Rectal smooth muscle tissue (tissue), 1 donor: ENCODE measurements at regions not wholly inside any gene's neighbourhood (a gene's known extent, or its start where the extent isn't known, plus 50 kb on each side); places are given as distances from the start of the nearest gene placed in this dataset.

Source experiments
- H3K27ac ChIP-seq: one replicate; pipeline ENCODE4 v1.7.0; 2013; ENCODE audit warnings: low read depth, low read length, inconsistent platforms
- H3K27me3 ChIP-seq: one replicate; pipeline ENCODE4 v1.7.0; 2013; ENCODE audit warnings: low read length; ENCODE audit not compliant: control insufficient read depth, insufficient read depth
- H3K36me3 ChIP-seq: one replicate; pipeline ENCODE4 v1.7.0; 2013; ENCODE audit warnings: low read length; ENCODE audit not compliant: control insufficient read depth, insufficient read depth
- H3K4me1 ChIP-seq: one replicate; pipeline ENCODE4 v1.7.0; 2013; ENCODE audit warnings: low read length; ENCODE audit not compliant: control insufficient read depth, insufficient read depth
- H3K4me3 ChIP-seq: one replicate; pipeline ENCODE4 v1.7.0; 2013; ENCODE audit warnings: low read length
- H3K9ac ChIP-seq: one replicate; pipeline ENCODE4 v1.7.0; 2013; ENCODE audit warnings: low read length

- Histone ChIP-seq H3K4me3 (no peak overlapping the region), H3K27me3 (no peaks in the 10 kb centered on the region), H3K27ac (no peak overlapping the region), H3K9ac (no peak overlapping the region), H3K4me1 (no peaks in the 10 kb centered on the region), H3K36me3 (no peaks in the 10 kb centered on the region)
These were observed 1932.3 kb upstream of the CDH6 start for GRCh38 chr5:29261213-29261612.

- Histone ChIP-seq H3K27ac (no peak overlapping the region), H3K4me1 (no peaks in the 10 kb centered on the region), H3K36me3 (no peaks in the 10 kb centered on the region), H3K27me3 (no peaks in the 10 kb centered on the region), H3K9ac (no peak overlapping the region), H3K4me3 (no peak overlapping the region)
These were observed 1941.1 kb upstream of the CDH6 start for GRCh38 chr5:29252390-29252789.

GRCh38 chr5:29247346-29248028 lies 1946.0 kb upstream of the CDH6 start:
- H3K36me3 ChIP-seq, result no peaks in the 10 kb centered on the region
- H3K27ac ChIP-seq, result no peak overlapping the region
- H3K4me3 ChIP-seq, result no peak overlapping the region
- H3K9ac ChIP-seq, result no peak overlapping the region
- H3K27me3 ChIP-seq, result no peaks in the 10 kb centered on the region
- no peaks in the 10 kb centered on the region for H3K4me1 ChIP-seq

GRCh38 chr5:29240379-29240778 lies 1953.1 kb upstream of the CDH6 start:
- Histone ChIP-seq H3K9ac (no peak overlapping the region), H3K4me3 (no peak overlapping the region), H3K27ac (no peak overlapping the region), H3K4me1 (no peaks in the 10 kb centered on the region), H3K36me3 (no peaks in the 10 kb centered on the region), H3K27me3 (no peaks in the 10 kb centered on the region)

- no peaks in the 10 kb centered on the region for H3K4me1 ChIP-seq
- H3K27me3 ChIP-seq, result no peaks in the 10 kb centered on the region
- H3K9ac ChIP-seq, result no peak overlapping the region
- no peak overlapping the region for H3K27ac ChIP-seq
- H3K36me3 ChIP-seq, result no peaks in the 10 kb centered on the region
- H3K4me3 ChIP-seq, result no peak overlapping the region
These were observed 1953.9 kb upstream of the CDH6 start for GRCh38 chr5:29239606-29240005.

- Histone ChIP-seq H3K36me3 (no peaks in the 10 kb centered on the region), H3K9ac (no peak overlapping the region), H3K4me3 (no peak overlapping the region), H3K27ac (no peak overlapping the region), H3K27me3 (no peaks in the 10 kb centered on the region), H3K4me1 (no peaks in the 10 kb centered on the region)
These were observed 1955.4 kb upstream of the CDH6 start for GRCh38 chr5:29238115-29238514.

- H3K36me3 ChIP-seq, result no peaks in the 10 kb centered on the region
- no peak overlapping the region for H3K27ac ChIP-seq
- no peak overlapping the region for H3K4me3 ChIP-seq
- no peak overlapping the region for H3K9ac ChIP-seq
- no peaks in the 10 kb centered on the region for H3K27me3 ChIP-seq
- H3K4me1 ChIP-seq, result no peaks in the 10 kb centered on the region
These were observed 1962.3 kb upstream of the CDH6 start for GRCh38 chr5:29231154-29231553.

- Histone ChIP-seq H3K27ac (no peak overlapping the region), H3K4me1 (no peaks in the 10 kb centered on the region), H3K9ac (no peak overlapping the region), H3K4me3 (no peak overlapping the region), H3K36me3 (no peaks in the 10 kb centered on the region), H3K27me3 (no peaks in the 10 kb centered on the region)
These were observed 1962.9 kb upstream of the CDH6 start for GRCh38 chr5:29230591-29230990.

GRCh38 chr5:29229461-29229860 lies 1964.0 kb upstream of the CDH6 start:
- Histone ChIP-seq H3K27me3 (no peaks in the 10 kb centered on the region), H3K4me3 (no peak overlapping the region), H3K27ac (no peak overlapping the region), H3K36me3 (no peaks in the 10 kb centered on the region), H3K9ac (no peak overlapping the region), H3K4me1 (no peaks in the 10 kb centered on the region)

GRCh38 chr5:29218138-29218537 lies 1975.3 kb upstream of the CDH6 start:
- H3K27me3 ChIP-seq, result no peaks in the 10 kb centered on the region

GRCh38 chr5:29214839-29215238 lies 1978.6 kb upstream of the CDH6 start:
- Histone ChIP-seq H3K27ac (no peak overlapping the region), H3K27me3 (no peaks in the 10 kb centered on the region), H3K4me1 (no peaks in the 10 kb centered on the region), H3K4me3 (no peak overlapping the region), H3K36me3 (no peaks in the 10 kb centered on the region), H3K9ac (no peak overlapping the region)

More at GRCh38 chr5:29218138-29218537, 1975.3 kb upstream of the CDH6 start:
- no peaks in the 10 kb centered on the region for H3K36me3 ChIP-seq
- no peak overlapping the region for H3K27ac ChIP-seq
- H3K4me3 ChIP-seq, result no peak overlapping the region
- no peak overlapping the region for H3K9ac ChIP-seq
- H3K4me1 ChIP-seq, result no peaks in the 10 kb centered on the region

GRCh38 chr5:29213475-29213874 lies 1980.0 kb upstream of the CDH6 start:
- no peak overlapping the region for H3K27ac ChIP-seq
- no peaks in the 10 kb centered on the region for H3K27me3 ChIP-seq
- no peak overlapping the region for H3K9ac ChIP-seq
- no peak overlapping the region for H3K4me3 ChIP-seq
- no peaks in the 10 kb centered on the region for H3K4me1 ChIP-seq
- no peaks in the 10 kb centered on the region for H3K36me3 ChIP-seq

GRCh38 chr5:29208024-29208423 lies 1985.5 kb upstream of the CDH6 start:
- Histone ChIP-seq H3K9ac (no peak overlapping the region), H3K36me3 (no peaks in the 10 kb centered on the region), H3K4me3 (no peak overlapping the region)

More at GRCh38 chr5:29208024-29208423, 1985.5 kb upstream of the CDH6 start:
- H3K4me1 ChIP-seq, result no peaks in the 10 kb centered on the region
- H3K27ac ChIP-seq, result no peak overlapping the region
- no peaks in the 10 kb centered on the region for H3K27me3 ChIP-seq
